Caki2 (cell line): ENCODE measurements at regions not wholly inside any gene's neighbourhood (a gene's known extent, or its start where the extent isn't known, plus 50 kb on each side); places are given as distances from the start of the nearest gene placed in this dataset.

ENCODE experiments used
- DNase-seq: peaks from one replicate; pipeline ENCODE4 v3.0.0-alpha.2; 2015; ENCODE audit warnings: low read depth
- in situ Hi-C: cut with HindIII; loops from 2 replicates; pipeline ENCODE4 v1.10.0; 2016; ENCODE audit warnings: low sequenced_read_pairs, low pct_unique_long_range_greater_than_20kb, mixed read lengths

DNA sequence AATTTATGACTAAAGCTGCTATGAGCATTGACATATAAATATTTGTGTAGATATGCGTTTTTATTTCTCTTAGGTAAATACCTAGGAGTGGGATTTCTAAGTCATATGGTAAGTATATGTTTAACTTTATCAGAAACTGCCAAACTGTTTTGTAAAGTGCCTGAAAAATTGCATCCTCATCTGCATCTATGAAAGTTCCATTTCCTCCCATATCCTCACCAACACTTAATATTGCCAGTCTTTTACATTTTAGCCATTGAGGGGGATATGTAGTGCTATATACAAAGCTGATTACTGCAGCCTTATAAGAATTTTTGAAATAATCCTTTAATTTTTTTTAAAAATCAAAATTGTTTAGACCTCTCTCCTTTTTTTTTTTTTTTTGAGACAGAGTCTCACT is 123.1 kb upstream of the SPRY4 start:
- no peak for DNase-seq
- in situ Hi-C loops: no loop called here

DNA sequence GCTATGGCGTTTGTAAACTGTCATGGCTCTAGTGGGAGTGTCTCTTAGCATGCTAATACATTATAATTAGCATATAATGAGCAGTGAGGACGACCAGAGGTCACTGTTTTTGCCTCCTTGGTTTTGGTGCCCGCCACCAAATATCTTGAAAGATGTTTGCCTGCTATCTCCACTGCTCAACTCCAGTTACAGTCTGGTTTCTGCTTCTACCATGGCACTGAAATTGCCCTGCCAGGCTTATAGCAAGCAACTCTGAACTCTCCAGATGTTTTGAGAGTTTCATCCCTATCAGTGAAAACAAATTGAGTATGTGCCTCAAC is 122.1 kb upstream of the SPRY4 start:
- in situ Hi-C loops: no loop called here
- no peak for DNase-seq

DNA sequence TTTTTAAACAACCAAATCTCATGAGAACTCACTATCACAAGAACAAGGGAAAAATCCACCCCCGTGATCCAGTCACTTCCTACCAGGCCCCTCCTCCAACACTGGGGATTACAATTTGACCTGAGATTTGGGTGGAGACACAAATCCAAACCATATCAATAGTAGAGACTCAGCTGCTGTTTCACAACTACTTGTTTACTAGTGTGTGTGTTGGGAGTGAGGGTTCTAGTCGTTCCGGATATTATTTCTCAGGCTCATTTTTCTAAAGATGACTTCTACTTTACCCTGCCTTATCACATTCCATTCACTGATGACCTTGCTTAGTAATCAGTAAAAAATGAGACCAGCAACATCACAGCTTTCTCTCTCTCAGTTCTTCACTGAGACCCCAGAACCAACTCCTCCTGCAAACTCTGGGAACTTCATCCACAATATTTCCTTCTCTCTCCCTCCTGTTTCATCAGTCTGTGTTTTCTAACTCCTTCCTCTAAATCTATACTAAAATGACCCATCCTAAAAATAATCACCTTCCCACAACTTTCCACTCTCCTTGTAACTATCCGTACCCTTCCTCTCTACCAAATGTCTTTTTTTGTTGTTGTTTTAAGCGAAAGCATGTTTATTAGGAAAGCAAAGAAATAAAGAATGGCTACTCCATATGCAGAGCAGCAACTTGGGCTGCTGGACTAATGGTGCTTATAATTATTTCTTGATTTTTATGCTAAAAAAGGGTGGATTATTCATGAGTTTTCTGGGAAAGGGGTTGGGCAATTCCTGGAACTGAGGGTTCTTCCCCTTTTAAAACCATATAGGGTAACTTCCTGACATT is 121.5 kb upstream of the SPRY4 start:
- in situ Hi-C loops: no loop called here
- no peak for DNase-seq

DNA sequence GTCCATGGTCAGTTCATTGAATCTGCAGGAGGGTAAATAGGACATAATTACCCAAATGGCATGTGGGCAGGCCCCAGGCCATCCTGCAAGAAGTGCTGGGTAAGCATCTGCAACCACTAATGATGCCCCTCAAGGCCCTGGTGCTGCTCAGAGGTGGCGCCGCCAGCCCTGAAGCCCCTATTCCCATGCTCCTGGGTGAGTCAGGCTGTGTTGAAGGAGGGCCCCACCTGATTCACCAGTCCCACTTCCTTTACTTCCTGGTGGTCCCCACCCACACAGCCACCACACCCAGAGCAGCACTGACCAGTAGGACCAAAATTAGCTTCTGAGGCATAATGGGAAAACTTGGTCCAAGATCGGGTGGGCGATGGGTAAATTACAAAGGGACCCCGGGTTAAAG is 120.4 kb upstream of the SPRY4 start:
- no peak for DNase-seq
- in situ Hi-C loops: no loop called here

DNA sequence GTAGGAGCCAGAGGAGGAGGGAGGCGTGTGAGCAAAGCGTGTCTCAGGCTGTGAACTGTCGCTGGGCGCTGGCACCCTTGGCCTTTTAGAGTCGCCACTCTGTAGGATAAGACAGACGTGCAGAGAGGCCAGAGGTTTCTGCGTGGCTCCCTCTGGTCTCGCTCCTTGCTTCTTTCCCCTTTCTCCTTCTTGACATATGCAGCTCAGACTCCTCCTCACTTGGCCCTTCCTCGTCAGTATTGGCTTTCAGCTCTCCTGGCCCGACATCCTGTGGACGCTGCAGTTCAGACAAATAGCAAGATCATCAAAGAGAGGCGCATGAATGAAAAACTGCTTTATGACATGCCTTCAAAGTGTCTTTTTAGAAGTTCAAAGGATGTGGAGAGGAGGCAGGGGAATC is 116.8 kb upstream of the SPRY4 start:
- DNase-seq: no peak
- in situ Hi-C loops: no loop called here

DNA sequence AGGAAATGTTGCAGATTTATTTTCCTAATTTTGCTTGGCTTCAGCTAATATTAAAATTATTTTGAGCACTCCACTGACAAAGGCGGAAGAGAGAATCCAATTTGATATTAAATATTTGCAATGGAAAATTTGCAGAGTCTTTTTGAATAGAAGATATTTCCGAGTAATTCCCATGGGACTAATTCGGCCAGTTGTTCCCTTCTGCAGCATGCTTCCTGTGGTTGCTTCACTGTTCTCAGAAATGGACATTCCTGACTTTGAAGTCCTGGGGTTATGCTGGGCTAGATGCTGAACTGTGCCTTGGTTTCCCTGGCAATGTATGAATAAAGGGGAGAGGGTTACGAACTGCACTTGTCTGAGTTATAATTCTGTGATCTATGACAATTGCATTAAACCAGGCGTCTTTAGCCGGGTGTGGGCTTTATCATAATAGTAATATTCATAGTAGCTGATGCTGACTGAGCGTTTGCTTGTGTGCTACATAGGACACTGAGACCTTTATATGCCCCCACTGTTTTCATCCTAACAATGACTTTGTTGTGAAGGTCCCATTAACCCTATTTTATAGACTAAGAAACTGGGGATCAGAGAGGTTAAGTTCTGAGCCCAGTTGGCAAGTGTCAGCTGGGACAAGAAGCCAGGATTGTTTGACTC is 114.5 kb upstream of the SPRY4 start:
- no peak for DNase-seq
- in situ Hi-C loops: no loop called here

DNA sequence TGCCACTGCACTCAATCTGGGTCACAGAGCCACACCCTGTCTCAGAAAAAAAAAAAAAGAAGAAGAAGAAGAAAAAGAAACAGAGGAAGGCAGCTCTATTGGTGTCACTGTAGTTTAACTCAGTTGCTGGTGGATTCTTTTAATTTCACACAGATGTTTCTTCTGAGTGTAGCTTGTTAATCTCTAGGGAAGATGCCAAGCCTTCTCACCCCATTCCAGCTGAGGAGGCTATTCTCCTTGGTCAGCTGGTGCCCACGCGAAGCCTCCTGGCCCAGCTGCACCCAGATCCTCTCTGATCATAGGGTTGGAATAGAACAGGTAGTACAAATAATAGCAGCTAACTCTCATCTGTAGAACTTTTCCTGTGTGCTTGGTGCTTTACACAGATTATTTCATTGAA is 113.8 kb upstream of the SPRY4 start:
- in situ Hi-C loops: no loop called here
- no peak for DNase-seq

DNA sequence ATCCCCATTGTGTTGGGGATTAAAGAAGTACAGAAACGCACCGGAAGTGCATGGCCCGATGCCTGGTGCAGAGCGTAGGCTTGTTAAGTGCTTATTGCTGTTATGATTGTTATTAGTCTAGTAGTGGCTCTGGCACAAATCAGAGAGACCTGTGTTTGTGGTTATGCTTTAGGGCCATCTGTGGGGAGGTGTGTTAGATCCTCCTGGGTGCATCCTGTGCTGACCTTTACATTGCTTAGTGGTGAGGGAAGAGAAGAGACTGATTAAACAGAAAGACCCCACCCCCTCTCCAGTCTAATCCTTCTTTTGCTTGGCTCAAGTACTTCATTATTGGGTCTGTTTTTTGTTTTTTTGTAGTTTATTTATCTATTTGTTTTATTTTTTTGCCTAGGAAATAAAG is 112.7 kb upstream of the SPRY4 start:
- in situ Hi-C loops: no loop called here
- no peak for DNase-seq

DNA sequence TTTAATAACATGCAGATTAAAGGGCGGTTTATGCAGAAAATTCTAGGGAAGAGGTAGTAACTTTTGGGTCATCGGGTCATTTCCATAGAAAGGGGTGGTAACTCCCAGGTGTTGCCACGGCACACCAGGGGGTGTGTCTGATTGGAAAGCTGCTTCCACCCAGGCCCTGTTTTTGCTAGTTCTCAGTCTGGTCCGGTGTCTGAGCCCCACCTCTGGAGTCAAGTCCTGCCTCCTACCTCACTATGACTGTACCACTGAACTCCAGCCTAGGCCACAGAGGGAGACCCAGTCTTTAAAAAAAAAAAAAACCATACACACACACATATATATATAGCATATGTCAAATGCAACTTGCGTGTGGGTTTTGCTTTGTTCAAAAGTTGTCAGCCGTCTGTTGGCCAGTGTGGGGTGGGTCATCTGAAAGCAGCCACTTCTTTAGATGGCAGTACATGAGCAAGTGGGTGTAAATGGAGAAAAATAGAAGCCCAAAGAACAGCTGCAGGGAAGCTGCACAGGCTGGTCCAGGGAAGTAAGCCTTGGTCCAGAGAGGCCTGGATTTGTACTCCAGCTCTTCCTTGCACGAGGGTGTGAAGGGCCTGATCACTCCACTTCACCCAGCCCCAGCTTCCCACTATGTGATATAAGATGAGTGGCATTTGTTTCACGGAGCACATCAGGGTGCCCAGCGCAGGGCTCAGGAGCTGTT is 110.7 kb upstream of the SPRY4 start:
- no peak for DNase-seq
- in situ Hi-C loops: no loop called here

DNA sequence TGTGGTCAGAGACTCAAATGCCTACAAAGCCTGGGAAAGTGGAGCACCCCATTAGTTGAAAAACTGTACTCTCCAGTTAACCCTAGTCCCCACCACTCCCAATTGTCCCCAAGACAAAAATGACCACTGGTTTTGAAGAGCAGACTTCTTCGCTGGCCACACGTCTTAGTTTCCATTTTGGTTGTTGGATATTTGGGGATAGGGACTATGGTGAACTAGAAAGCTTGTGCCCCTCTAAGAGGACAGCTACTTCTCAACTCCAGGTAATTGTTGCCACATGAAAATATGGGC is 109.4 kb upstream of the SPRY4 start:
- in situ Hi-C loops: no loop called here
- no peak for DNase-seq

DNA sequence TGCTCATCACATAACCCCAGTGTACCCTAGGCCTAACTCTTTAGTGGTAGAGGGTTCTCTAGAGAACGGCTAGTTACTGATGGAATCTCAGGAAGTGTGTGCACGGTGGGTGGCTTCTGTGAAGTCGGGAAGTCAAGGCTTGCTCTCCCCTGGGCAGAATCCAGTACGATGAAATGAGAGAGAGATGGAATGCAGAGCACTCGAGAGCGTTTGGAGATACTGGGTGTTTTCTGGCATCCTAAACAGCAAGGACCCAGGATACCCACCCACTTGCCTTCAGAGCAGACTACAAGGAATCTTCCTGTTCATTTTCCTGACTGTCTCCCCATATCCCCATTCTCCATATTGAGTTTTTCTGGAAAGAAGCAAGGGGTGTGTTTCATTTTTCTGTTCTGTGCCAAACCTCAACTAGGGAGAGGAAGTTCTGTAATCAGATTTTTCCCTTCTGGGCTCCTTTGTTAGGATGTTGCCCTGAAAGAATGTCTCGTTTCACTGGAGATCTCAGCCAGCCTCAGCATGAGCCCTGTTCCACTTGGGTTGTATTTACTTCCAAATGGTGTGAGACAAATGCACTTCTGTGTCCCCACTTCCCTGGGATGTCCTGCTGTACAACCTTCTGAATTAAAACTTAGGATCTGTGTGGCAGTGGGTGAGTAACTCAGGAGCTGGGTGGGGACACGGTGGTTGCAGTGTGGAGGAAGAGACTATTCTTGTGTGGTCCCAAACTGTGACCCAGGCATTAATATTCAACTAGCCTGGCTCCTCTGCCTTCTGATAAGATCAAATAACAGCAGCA is 108.9 kb upstream of the SPRY4 start:
- DNase-seq: peak; percentile 45
- in situ Hi-C loops: no loop called here

DNA sequence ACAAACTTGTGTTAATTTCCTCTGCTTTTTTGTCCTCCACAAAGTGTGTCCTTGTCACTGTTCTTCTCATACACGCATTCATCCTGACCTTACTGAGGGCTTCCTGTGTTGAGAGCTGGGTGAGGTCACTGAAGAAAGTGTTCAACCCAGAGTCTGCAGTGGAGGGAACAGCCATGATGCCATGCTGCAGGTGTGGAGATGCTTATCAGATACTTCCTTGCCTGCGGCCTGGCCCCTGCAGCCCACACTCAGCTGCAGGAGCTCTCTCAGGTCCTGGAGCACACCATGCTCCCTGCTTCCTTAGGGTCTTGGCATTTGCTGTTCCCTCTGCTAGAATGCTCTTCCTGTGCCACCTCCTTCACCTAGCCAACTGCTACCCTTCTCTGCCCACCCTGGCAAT is 108.1 kb upstream of the SPRY4 start:
- DNase-seq: no peak
- in situ Hi-C loops: no loop called here

DNA sequence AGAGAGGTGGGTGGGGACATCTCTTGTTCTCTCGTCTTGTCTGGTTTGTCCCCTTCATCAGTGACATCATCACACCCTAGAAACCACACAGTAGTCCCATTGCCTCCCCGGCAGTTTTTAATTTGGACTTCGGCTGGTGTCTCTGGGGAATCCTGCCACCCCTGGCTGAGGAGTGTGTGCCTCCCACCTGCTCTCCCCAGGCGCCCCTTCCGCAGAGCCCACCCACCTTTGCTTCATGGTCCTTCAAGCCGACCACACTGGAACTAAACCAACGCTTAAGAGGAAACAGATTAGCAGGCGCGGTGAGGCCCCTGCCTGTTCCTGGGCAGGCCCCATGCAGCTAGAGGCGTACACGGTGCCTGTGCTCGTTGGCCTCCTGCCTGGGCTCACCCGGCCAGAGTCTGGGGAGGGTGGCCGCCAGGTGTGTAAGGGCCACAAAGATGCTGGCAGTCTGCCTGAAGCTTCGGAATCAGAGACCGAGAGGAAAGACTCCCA is 107.6 kb upstream of the SPRY4 start:
- DNase-seq: no peak
- in situ Hi-C loops: no loop called here

DNA sequence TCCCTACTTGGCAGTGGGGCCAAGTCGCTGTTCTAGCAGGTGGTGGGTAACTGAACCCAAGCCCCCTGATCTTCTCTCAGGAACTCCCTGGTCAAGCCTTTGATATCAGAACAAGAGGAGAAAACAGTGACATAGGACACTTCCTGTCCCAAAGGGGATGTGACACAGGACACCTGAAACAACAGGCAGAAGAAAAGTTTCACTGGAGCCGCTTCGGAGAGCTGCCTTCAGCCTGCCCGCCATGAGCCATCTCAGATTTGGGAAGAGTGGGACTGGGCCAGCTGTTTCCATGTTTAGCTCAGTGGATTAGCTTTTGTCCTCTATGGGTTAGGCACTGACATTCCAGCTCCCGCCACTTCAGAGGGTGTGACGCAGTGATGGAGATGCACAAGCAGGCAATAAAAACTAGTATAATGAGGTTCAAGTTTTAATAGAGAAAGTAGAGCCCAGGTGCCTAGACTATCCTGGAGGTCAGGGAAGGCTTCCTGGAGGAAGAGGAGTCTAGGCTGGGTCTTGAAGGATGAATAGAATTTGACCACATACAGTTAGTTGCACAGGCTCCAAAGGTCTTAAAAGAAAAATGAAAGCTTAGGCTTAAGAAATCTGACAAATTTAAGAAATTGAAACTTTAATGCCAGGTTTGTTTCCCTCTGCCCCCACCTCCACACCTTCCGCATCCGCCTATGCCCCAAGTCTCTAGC is 104.1 kb upstream of the SPRY4 start:
- in situ Hi-C loops: no loop called here
- no peak for DNase-seq

DNA sequence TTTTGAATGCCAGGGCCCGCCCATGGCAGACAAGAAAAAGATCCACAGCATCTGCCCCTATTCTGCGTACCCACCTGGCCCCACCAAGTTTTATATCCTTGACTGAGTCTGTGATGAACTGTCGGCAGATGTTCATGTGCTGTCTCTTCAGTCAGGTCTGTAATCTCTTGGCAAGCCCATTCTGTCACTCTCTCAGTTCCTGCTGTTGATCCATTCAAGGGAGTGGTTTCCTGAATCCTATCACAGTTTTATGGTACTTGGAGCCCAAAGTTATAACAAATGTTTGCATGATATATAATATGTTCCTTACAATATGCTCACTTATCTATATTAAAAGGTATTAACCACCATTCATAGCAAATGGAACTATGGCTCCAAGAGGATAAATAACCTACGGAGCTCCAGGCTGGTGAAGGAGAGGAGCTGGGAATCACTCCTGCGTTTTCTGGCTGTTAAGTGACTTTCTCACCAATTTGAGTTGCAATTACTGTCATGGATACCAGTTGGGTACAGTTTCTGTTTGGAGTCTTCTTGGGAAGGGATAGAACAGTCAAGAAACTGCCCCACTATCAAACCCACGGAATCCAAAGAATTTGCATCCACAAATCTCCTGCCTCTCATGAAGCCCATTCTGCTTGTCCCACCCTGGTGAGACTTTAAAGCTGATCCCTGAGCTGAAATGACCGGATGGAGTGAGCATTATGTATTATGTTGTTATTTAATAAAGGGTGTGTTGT is 103.4 kb upstream of the SPRY4 start:
- no peak for DNase-seq
- in situ Hi-C loops: no loop called here

DNA sequence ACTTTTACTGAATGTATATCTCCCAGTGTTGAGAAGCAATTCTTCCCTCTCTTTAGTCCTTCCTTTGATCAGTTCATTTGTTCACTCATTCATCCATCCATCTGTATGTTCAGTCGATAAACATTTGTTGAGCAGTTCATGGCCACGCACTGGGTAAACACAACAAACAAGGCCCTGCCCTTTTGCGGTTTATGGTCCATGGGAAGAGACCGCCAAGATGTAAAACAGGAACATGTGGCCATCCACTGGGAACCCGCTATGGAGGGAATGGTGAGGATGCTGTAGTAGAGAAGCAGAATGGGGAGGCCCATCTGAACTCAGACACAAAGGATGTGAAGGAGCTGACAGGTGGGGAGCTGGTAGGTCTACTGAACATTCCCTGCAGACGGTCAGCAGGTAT is 102.7 kb upstream of the SPRY4 start:
- DNase-seq: no peak
- in situ Hi-C loops: no loop called here

DNA sequence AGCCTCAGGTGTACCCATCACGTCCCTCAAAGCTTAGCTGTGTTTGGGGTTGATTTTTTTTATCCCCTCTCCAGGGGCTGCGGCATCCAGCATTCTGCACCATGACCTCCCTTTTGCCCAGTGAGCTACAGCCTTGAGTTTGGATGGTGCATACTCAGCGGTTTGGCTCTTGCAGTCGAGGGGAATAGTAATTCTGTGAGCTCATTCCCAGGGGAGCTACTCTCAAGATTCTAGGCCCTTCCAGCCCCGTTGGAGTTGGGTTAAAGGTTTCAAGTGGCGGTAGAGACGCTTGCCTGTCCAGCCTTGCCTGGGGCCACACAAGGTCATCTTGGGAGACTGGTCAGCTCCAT is 102.2 kb upstream of the SPRY4 start:
- no peak for DNase-seq
- in situ Hi-C loops: no loop called here
